ENCODE measurements at regions not wholly inside any gene's neighbourhood (a gene's known extent, or its start where the extent isn't known, plus 50 kb on each side); places are given as distances from the start of the nearest gene placed in this dataset.
"Not testable (repeated sequence)": the region's sequence is repeated elsewhere in the genome, so short reads cannot be mapped to it uniquely, and the experiment has no call there.

GRCh38 chr13:18628928-18629327 is 552.7 kb downstream of the TUBA3C start:
- not testable (repeated sequence) for DNase-seq

GRCh38 chr13:18628428-18628827 is 553.2 kb downstream of the TUBA3C start:
- no peak for DNase-seq

GRCh38 chr13:18624061-18624460 is 557.6 kb downstream of the TUBA3C start:
- not testable (repeated sequence) for DNase-seq

GRCh38 chr13:18618442-18618841 is 563.2 kb downstream of the TUBA3C start:
- not testable (repeated sequence) for DNase-seq

GRCh38 chr13:18610476-18610875 is 571.1 kb downstream of the TUBA3C start:
- DNase-seq = not testable (repeated sequence)

- not testable (repeated sequence) for DNase-seq
Measured at GRCh38 chr13:18609371-18609770, 572.3 kb downstream of the TUBA3C start.

- DNase-seq = not testable (repeated sequence)
Measured at GRCh38 chr13:18608851-18609250, 572.8 kb downstream of the TUBA3C start.

GRCh38 chr13:18600366-18600765 is 581.3 kb downstream of the TUBA3C start:
- DNase-seq = not testable (repeated sequence)

GRCh38 chr13:18599791-18600211 is 581.8 kb downstream of the TUBA3C start:
- DNase-seq = peak; percentile 2

- DNase-seq = not testable (repeated sequence)
Measured at GRCh38 chr13:18598543-18598942, 583.1 kb downstream of the TUBA3C start.

- DNase-seq = not testable (repeated sequence)
Measured at GRCh38 chr13:18597940-18598339, 583.7 kb downstream of the TUBA3C start.

- DNase-seq = not testable (repeated sequence)
Measured at GRCh38 chr13:18577103-18577502, 604.5 kb downstream of the TUBA3C start.

GRCh38 chr13:18567890-18568289 is 613.7 kb downstream of the TUBA3C start:
- not testable (repeated sequence) for DNase-seq
